ENCODE measurements at regions not wholly inside any gene's neighbourhood (a gene's known extent, or its start where the extent isn't known, plus 50 kb on each side); places are given as distances from the start of the nearest gene placed in this dataset.

- H3K9ac ChIP-seq (ENCODE audit: insufficient read length, low read depth), result no peak overlapping the region
- DNase-seq (ENCODE audit: low read depth, low spot score), result no peak
- H3K4me1 ChIP-seq (ENCODE audit: insufficient read depth, insufficient read length), result no peaks in the 10 kb centered on the region
- no peak overlapping the region for H3K4me3 ChIP-seq (ENCODE audit: insufficient read length, low read depth)
- no peaks in the 10 kb centered on the region for H3K27me3 ChIP-seq (ENCODE audit: insufficient read depth, insufficient read length)
- H3K36me3 ChIP-seq (ENCODE audit: insufficient read depth, insufficient read length, low read length), result no peaks in the 10 kb centered on the region
- no peaks in the 10 kb centered on the region for H3K9me3 ChIP-seq (ENCODE audit: insufficient read depth, low read length)
- TF ChIP-seq SUZ12 (IDR thresholded peaks at IDR 0.05; ENCODE audit: extremely low read depth, insufficient read depth, insufficient read length), result no peak
- TF ChIP-seq ZNF274 (IDR thresholded peaks at IDR 0.05; ENCODE audit: low read depth, low read length), result no peak
- no peak for TF ChIP-seq YY1 (IDR thresholded peaks at IDR 0.05; ENCODE audit: insufficient read depth, insufficient read length)
These were observed 507.4 kb upstream of the TMPO start for GRCh38 chr12:98007963-98008362.

GRCh38 chr12:98013560-98013959 is 501.8 kb upstream of the TMPO start:
- TF ChIP-seq SUZ12 (IDR thresholded peaks at IDR 0.05; ENCODE audit: extremely low read depth, insufficient read depth, insufficient read length) (no peak), YY1 (IDR thresholded peaks at IDR 0.05; ENCODE audit: insufficient read depth, insufficient read length) (no peak), ZNF274 (IDR thresholded peaks at IDR 0.05; ENCODE audit: low read depth, low read length) (no peak)
- H3K4me3 ChIP-seq (ENCODE audit: insufficient read length, low read depth), result no peak overlapping the region
- H3K4me1 ChIP-seq (ENCODE audit: insufficient read depth, insufficient read length), result no peaks in the 10 kb centered on the region
- no peak for DNase-seq (ENCODE audit: low read depth, low spot score)
- H3K36me3 ChIP-seq (ENCODE audit: insufficient read depth, insufficient read length, low read length), result no peaks in the 10 kb centered on the region
- H3K9ac ChIP-seq (ENCODE audit: insufficient read length, low read depth), result no peak overlapping the region
- H3K9me3 ChIP-seq (ENCODE audit: insufficient read depth, low read length), result no peaks in the 10 kb centered on the region; the same call in 1 of the 2 replicates
- no peaks in the 10 kb centered on the region for H3K27me3 ChIP-seq (ENCODE audit: insufficient read depth, insufficient read length)

- no peak for DNase-seq (ENCODE audit: low read depth, low spot score)
- no peaks in the 10 kb centered on the region for H3K4me1 ChIP-seq (ENCODE audit: insufficient read depth, insufficient read length)
- H3K9me3 ChIP-seq (ENCODE audit: insufficient read depth, low read length), result no peaks in the 10 kb centered on the region
- H3K4me3 ChIP-seq (ENCODE audit: insufficient read length, low read depth), result no peak overlapping the region
- no peaks in the 10 kb centered on the region for H3K36me3 ChIP-seq (ENCODE audit: insufficient read depth, insufficient read length, low read length)
- no peak overlapping the region for H3K9ac ChIP-seq (ENCODE audit: insufficient read length, low read depth)
- TF ChIP-seq SUZ12 (IDR thresholded peaks at IDR 0.05; ENCODE audit: extremely low read depth, insufficient read depth, insufficient read length), result no peak
- TF ChIP-seq ZNF274 (IDR thresholded peaks at IDR 0.05; ENCODE audit: low read depth, low read length), result no peak
- TF ChIP-seq YY1 (IDR thresholded peaks at IDR 0.05; ENCODE audit: insufficient read depth, insufficient read length), result no peak
- no peaks in the 10 kb centered on the region for H3K27me3 ChIP-seq (ENCODE audit: insufficient read depth, insufficient read length)
These were observed 496.6 kb upstream of the TMPO start for GRCh38 chr12:98018836-98019235.

GRCh38 chr12:98020376-98020775 is 495.0 kb upstream of the TMPO start:
- Histone ChIP-seq H3K4me1 (ENCODE audit: insufficient read depth, insufficient read length) (no peaks in the 10 kb centered on the region), H3K9ac (ENCODE audit: insufficient read length, low read depth) (no peak overlapping the region), H3K9me3 (ENCODE audit: insufficient read depth, low read length) (no peaks in the 10 kb centered on the region), H3K27me3 (ENCODE audit: insufficient read depth, insufficient read length) (no peaks in the 10 kb centered on the region), H3K36me3 (ENCODE audit: insufficient read depth, insufficient read length, low read length) (no peaks in the 10 kb centered on the region), H3K4me3 (ENCODE audit: insufficient read length, low read depth) (no peak overlapping the region)
- TF ChIP-seq YY1 (IDR thresholded peaks at IDR 0.05; ENCODE audit: insufficient read depth, insufficient read length), result no peak
- no peak for TF ChIP-seq ZNF274 (IDR thresholded peaks at IDR 0.05; ENCODE audit: low read depth, low read length)
- no peak for TF ChIP-seq SUZ12 (IDR thresholded peaks at IDR 0.05; ENCODE audit: extremely low read depth, insufficient read depth, insufficient read length)
- no peak for DNase-seq (ENCODE audit: low read depth, low spot score)

GRCh38 chr12:98022961-98023360 is 492.4 kb upstream of the TMPO start:
- H3K27me3 ChIP-seq (ENCODE audit: insufficient read depth, insufficient read length), result no peaks in the 10 kb centered on the region
- H3K9me3 ChIP-seq (ENCODE audit: insufficient read depth, low read length), result no peaks in the 10 kb centered on the region
- DNase-seq (ENCODE audit: low read depth, low spot score), result no peak
- no peak overlapping the region for H3K9ac ChIP-seq (ENCODE audit: insufficient read length, low read depth)
- H3K4me3 ChIP-seq (ENCODE audit: insufficient read length, low read depth), result no peak overlapping the region
- no peak for TF ChIP-seq ZNF274 (IDR thresholded peaks at IDR 0.05; ENCODE audit: low read depth, low read length)
- no peak for TF ChIP-seq YY1 (IDR thresholded peaks at IDR 0.05; ENCODE audit: insufficient read depth, insufficient read length)
- TF ChIP-seq SUZ12 (IDR thresholded peaks at IDR 0.05; ENCODE audit: extremely low read depth, insufficient read depth, insufficient read length), result no peak
- H3K36me3 ChIP-seq (ENCODE audit: insufficient read depth, insufficient read length, low read length), result no peaks in the 10 kb centered on the region
- no peaks in the 10 kb centered on the region for H3K4me1 ChIP-seq (ENCODE audit: insufficient read depth, insufficient read length)

- Histone ChIP-seq H3K27me3 (ENCODE audit: insufficient read depth, insufficient read length) (no peaks in the 10 kb centered on the region), H3K36me3 (ENCODE audit: insufficient read depth, insufficient read length, low read length) (no peaks in the 10 kb centered on the region), H3K4me1 (ENCODE audit: insufficient read depth, insufficient read length) (no peaks in the 10 kb centered on the region), H3K9me3 (ENCODE audit: insufficient read depth, low read length) (peaks cover 19% of the 10 kb centered on the region), H3K9ac (ENCODE audit: insufficient read length, low read depth) (no peak overlapping the region), H3K4me3 (ENCODE audit: insufficient read length, low read depth) (no peak overlapping the region)
- no peak for DNase-seq (ENCODE audit: low read depth, low spot score)
- TF ChIP-seq ZNF274 (IDR thresholded peaks at IDR 0.05; ENCODE audit: low read depth, low read length) (no peak), SUZ12 (IDR thresholded peaks at IDR 0.05; ENCODE audit: extremely low read depth, insufficient read depth, insufficient read length) (no peak), YY1 (IDR thresholded peaks at IDR 0.05; ENCODE audit: insufficient read depth, insufficient read length) (no peak)
These were observed 477.8 kb upstream of the TMPO start for GRCh38 chr12:98037401-98038140.

GRCh38 chr12:98042668-98043067 is 472.7 kb upstream of the TMPO start:
- DNase-seq (ENCODE audit: low read depth, low spot score), result no peak
- TF ChIP-seq YY1 (IDR thresholded peaks at IDR 0.05; ENCODE audit: insufficient read depth, insufficient read length), result no peak
- no peak for TF ChIP-seq SUZ12 (IDR thresholded peaks at IDR 0.05; ENCODE audit: extremely low read depth, insufficient read depth, insufficient read length)
- TF ChIP-seq ZNF274 (IDR thresholded peaks at IDR 0.05; ENCODE audit: low read depth, low read length), result no peak
- H3K9me3 ChIP-seq (ENCODE audit: insufficient read depth, low read length), result peaks cover 19% of the 10 kb centered on the region
- no peaks in the 10 kb centered on the region for H3K36me3 ChIP-seq (ENCODE audit: insufficient read depth, insufficient read length, low read length)
- no peaks in the 10 kb centered on the region for H3K27me3 ChIP-seq (ENCODE audit: insufficient read depth, insufficient read length)
- H3K4me3 ChIP-seq (ENCODE audit: insufficient read length, low read depth), result no peak overlapping the region
- H3K9ac ChIP-seq (ENCODE audit: insufficient read length, low read depth), result no peak overlapping the region
- H3K4me1 ChIP-seq (ENCODE audit: insufficient read depth, insufficient read length), result no peaks in the 10 kb centered on the region

Measured in NT2/D1 (cell line).